Stomach (tissue), 8 donors: ENCODE measurements at regions not wholly inside any gene's neighbourhood (a gene's known extent, or its start where the extent isn't known, plus 50 kb on each side); places are given as distances from the start of the nearest gene placed in this dataset.
"Not testable (repeated sequence)": the region's sequence is repeated elsewhere in the genome, so short reads cannot be mapped to it uniquely, and the experiment has no call there.

Source experiments
- DNase-seq, 2 donors: peaks; one replicate each; pipeline versions ENCODE4 v3.0.0 to v3.0.0-alpha.2; 2013 to 2019
- H3K27ac ChIP-seq, 5 donors: fragments of 200-600 bp in 4 of 5; sonication (generic) in 4 of 5; one replicate each; pipeline ENCODE4 v1.5.1; 2013 to 2019; ENCODE audit warnings: mild to moderate bottlenecking in 1 of 5, moderate library complexity in 1 of 5
- H3K27me3 ChIP-seq, 3 donors: fragments of 200-600 bp; sonication (generic); one replicate each; pipeline ENCODE4 v1.5.1; 2017 to 2019; ENCODE audit warnings: mixed run types in 1 of 3
- H3K36me3 ChIP-seq, 4 donors: fragments of 200-600 bp; sonication (generic); 1 replicate in 3 of 4; 2 replicates in 1 of 4; pipeline ENCODE4 v1.5.1; 2016 to 2019
- H3K4me1 ChIP-seq, 4 donors: fragments of 200-600 bp; sonication (generic); one replicate each; pipeline ENCODE4 v1.5.1; 2016 to 2019
- H3K4me3 ChIP-seq, 4 donors: fragments of 200-600 bp; sonication (generic) in 3 of 4; one replicate each; pipeline ENCODE4 v1.5.1; 2016 to 2019; ENCODE audit warnings: mild to moderate bottlenecking in 1 of 4
- H3K9me3 ChIP-seq, 4 donors: fragments of 200-600 bp; sonication (generic); one replicate each; pipeline ENCODE4 v1.5.1; 2016 to 2019
- EP300 ChIP-seq: sonication (generic); formaldehyde crosslinking; IDR thresholded peaks from one replicate; pipeline ENCODE4 v1.6.1; 2017; ENCODE audit warnings: antibody characterized with exemption
- POLR2A ChIP-seq, 4 donors: fragments of 450-650 bp; IDR thresholded peaks; one replicate each; pipeline ENCODE4 v1.6.1; 2016; ENCODE audit warnings: antibody characterized with exemption in 4 of 4, control low read depth in 2 of 4, mild to moderate bottlenecking in 1 of 4, moderate library complexity in 1 of 4
- POLR2AphosphoS5 ChIP-seq, 3 donors: sonication (generic); formaldehyde crosslinking; IDR thresholded peaks; one replicate each; pipeline ENCODE4 v1.6.1; 2016; ENCODE audit warnings: antibody characterized with exemption in 3 of 3
- WGBS, 5 donors: extraction: QIAGEN DNeasy Blood & Tissue Kit in 3 of 5; methylation state at CpG; one replicate each; pipeline versions ENCODE4 v1.1.5 to v1.1.7; 2013 to 2018; 5-methylcytosine and 5-hydroxymethylcytosine counted together
- intact Hi-C: fragments of 100-400 bp; cut with DNase I; formaldehyde crosslinking; loops from one replicate; pipeline ENCODE4 v1.15.1; 2023; ENCODE audit warnings: low total_unique reads
- TF ChIP-seq, protein P1 (sequence below), 7 experiments: fragments of 450-650 bp in 4 of 7; fragments of 200-600 bp in 3 of 7; sonication (generic) in 3 of 7; IDR thresholded peaks; one replicate each; pipeline ENCODE4 v1.5.1; 2016 to 2019; ENCODE audit warnings: antibody characterized with exemption in 7 of 7, control low read depth in 2 of 7, mild to moderate bottlenecking in 1 of 7
- donor health status: healthy with polysubstance abuse.
- donor health status: Bipolar disorder and iron deficiency.
- donor health status: healthy.

DNA sequence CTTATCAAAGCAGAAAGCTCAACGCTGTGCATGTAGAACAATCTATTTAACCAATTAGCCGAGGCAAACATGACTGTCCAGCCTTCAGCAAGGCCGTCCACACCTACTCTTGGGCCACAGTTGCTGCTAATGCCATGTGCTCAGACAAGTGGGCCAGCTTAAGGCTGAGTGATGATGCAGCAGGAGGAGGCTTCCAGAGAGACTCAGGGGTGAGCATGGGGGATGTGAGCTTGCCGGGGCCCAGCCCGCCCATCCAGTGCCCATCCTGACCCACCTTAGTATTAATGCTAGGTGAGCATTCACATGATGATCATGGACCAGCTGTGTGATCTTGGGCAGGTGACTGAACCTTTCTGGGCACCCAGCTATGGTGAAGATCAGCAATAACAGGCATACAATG is 150.1 kb downstream of the TPRA1 start:
- Histone ChIP-seq H3K27ac (no peak overlapping the region), H3K9me3 (no peaks in the 10 kb centered on the region), H3K4me3 (no peak overlapping the region), H3K4me1 (no peaks in the 10 kb centered on the region), H3K36me3 (no peaks in the 10 kb centered on the region), H3K27me3 (no peaks in the 10 kb centered on the region)
- WGBS, 5 donors, result 86 to 92% (median 90%) methylated on average over 5 of the region's 5 CpGs
- intact Hi-C loops, result no loop called here
- DNase-seq, result peak in 1 of 2 donors; percentile 14
- TF ChIP-seq EP300 (no peak), POLR2AphosphoS5 (IDR thresholded peaks at IDR 0.05) (no peak)
- TF ChIP-seq, protein P1, sequence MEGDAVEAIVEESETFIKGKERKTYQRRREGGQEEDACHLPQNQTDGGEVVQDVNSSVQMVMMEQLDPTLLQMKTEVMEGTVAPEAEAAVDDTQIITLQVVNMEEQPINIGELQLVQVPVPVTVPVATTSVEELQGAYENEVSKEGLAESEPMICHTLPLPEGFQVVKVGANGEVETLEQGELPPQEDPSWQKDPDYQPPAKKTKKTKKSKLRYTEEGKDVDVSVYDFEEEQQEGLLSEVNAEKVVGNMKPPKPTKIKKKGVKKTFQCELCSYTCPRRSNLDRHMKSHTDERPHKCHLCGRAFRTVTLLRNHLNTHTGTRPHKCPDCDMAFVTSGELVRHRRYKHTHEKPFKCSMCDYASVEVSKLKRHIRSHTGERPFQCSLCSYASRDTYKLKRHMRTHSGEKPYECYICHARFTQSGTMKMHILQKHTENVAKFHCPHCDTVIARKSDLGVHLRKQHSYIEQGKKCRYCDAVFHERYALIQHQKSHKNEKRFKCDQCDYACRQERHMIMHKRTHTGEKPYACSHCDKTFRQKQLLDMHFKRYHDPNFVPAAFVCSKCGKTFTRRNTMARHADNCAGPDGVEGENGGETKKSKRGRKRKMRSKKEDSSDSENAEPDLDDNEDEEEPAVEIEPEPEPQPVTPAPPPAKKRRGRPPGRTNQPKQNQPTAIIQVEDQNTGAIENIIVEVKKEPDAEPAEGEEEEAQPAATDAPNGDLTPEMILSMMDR (IDR thresholded peaks at IDR 0.05), result no peak

DNA sequence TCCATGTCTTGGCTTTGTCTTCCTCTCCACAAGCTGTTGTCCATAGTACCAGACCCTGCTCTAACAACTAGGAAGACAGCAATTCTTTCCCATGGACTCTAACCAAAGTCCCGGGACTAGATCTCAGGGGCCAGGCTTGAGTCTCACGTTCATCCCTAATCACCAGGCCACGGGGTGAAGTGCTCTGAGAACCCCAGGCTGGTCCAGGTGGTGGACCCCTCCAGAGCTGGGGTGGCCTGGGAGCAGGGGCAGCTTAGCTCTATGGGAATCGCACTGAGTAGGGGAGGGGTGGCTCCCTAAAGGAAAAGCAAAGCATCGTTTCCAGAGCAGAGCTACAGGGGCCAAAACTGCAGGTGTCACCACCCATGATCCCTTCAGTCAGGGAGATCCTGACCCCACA is 150.9 kb downstream of the TPRA1 start:
- WGBS, 5 donors, result 70 to 89% (median 81%) methylated on average over 5 of the region's 5 CpGs
- Histone ChIP-seq H3K4me1 (no peaks in the 10 kb centered on the region), H3K4me3 (no peak overlapping the region), H3K27ac (no peak overlapping the region), H3K27me3 (no peaks in the 10 kb centered on the region), H3K36me3 (no peaks in the 10 kb centered on the region), H3K9me3 (no peaks in the 10 kb centered on the region)
- DNase-seq, result no peak
- intact Hi-C loops, result no loop called here
- TF ChIP-seq POLR2A (IDR thresholded peaks at IDR 0.05), result no peak
- no peak for TF ChIP-seq POLR2AphosphoS5 (IDR thresholded peaks at IDR 0.05)
- TF ChIP-seq, protein P1 (IDR thresholded peaks at IDR 0.05), result no peak

DNA sequence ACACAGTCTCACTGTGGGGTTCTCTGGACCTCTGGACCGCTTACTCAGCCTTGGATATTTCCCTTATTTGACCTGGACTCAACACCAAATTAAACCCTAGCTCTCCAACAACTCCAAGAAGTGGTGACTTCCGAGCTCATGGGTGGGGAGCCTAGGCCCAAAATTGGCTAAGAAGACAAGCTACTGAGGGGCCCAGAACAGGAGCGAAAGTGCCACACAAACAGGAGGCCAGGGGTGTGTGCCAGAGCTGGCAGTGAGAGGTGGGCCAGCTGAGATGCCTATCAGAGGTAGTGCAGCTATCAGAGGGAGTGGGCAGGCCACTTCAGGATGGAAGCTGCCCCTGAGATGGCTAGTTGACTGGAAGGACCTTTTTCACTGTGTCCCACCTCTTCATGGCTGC is 151.1 kb upstream of the PRR20G start:
- Histone ChIP-seq H3K27ac (no peak overlapping the region), H3K4me3 (no peak overlapping the region), H3K27me3 (no peaks in the 10 kb centered on the region), H3K9me3 (no peaks in the 10 kb centered on the region), H3K36me3 (no peaks in the 10 kb centered on the region), H3K4me1 (no peaks in the 10 kb centered on the region)
- WGBS, 5 donors, result 80 to 95% (median 91%) methylated on average over 3 of the region's 3 CpGs
- peak in 1 of 2 donors; percentile 15 for DNase-seq
- intact Hi-C loops, result no loop called here
- no peak for TF ChIP-seq POLR2AphosphoS5 (IDR thresholded peaks at IDR 0.05)
- TF ChIP-seq, protein P1 (IDR thresholded peaks at IDR 0.05), result no peak

DNA sequence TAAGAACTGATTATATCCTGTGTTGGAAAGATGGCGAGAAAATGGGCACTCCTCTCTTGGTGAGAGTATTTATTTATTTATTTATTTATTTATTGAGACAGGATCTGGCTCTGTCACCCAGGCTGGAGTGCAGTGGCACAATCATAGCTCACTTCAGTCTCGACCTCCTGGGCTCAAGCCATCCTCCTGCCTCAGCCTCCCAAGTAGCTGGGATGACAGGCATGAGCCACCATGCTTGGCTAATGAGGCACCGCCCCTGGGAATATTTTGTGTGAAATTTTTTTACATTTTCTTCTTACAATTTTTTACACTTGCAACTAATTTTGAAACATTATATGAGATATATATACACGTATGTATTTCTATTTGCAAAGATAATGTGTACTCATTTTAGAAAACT is 150.5 kb upstream of the PRR20G start:
- no peak overlapping the region for H3K27ac ChIP-seq
- H3K4me1 ChIP-seq, result no peaks in the 10 kb centered on the region
- DNase-seq, result no peak
- no peaks in the 10 kb centered on the region for H3K36me3 ChIP-seq
- no peak overlapping the region for H3K4me3 ChIP-seq
- intact Hi-C loops, result no loop called here
- 85 to 91% (median 87%) methylated on average over 4 of the region's 4 CpGs for WGBS, 5 donors
- no peaks in the 10 kb centered on the region for H3K27me3 ChIP-seq
- TF ChIP-seq EP300 (no peak), POLR2A (IDR thresholded peaks at IDR 0.05) (no peak), POLR2AphosphoS5 (IDR thresholded peaks at IDR 0.05) (no peak)
- TF ChIP-seq, protein P1 (IDR thresholded peaks at IDR 0.05), result no peak
- H3K9me3 ChIP-seq, result no peaks in the 10 kb centered on the region

DNA sequence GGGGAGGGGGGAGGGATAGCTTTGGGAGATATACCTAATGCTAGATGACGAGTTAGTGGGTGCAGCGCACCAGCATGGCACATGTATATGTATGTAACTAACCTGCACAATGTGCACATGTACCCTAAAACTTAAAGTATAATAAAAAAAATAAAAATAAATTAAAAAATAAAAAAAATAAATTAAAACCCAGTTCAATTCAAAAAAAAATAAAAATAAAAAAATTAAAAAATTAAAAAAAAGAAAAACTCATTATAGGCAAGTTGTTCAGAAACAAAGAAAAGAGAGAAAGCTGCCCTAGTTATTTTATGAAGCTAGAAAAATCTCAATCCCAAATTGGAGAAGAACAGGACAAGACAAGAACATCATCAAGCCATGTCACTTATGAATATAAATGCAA is 147.5 kb upstream of the PRR20G start:
- intact Hi-C loops, DNase-seq, H3K4me1 ChIP-seq, H3K4me3 ChIP-seq, H3K27ac ChIP-seq, H3K9me3 ChIP-seq, H3K36me3 ChIP-seq: not testable (repeated sequence)
- peaks cover 0 to 15% (median 0%) of the 10 kb centered on the region in 3 donors for H3K27me3 ChIP-seq
- WGBS, 5 donors, result 76 to 92% (median 81%) methylated on average over 2 of the region's 2 CpGs; no CpG with 5 or more reads in 2 of the 5 donors
